MM.1S (cell line): ENCODE measurements at regions not wholly inside any gene's neighbourhood (a gene's known extent, or its start where the extent isn't known, plus 50 kb on each side); places are given as distances from the start of the nearest gene placed in this dataset.

Experiments
- DNase-seq: peaks from one replicate; pipeline ENCODE4 v3.0.0-alpha.2; 2015
- H2AFZ ChIP-seq: fragments of 300-600 bp; sonication (generic); 2 replicates; pipeline ENCODE4 v1.6.0; 2016; ENCODE audit warnings: antibody characterized with exemption, low read length
- H3F3A ChIP-seq: fragments of 300-600 bp; sonication (generic); 2 replicates; pipeline ENCODE4 v1.6.1; 2016; ENCODE audit warnings: mild to moderate bottlenecking, antibody characterized with exemption, low read length, moderate library complexity, mixed read lengths; ENCODE audit not compliant: insufficient read depth
- H3K27ac ChIP-seq: fragments of 300-600 bp; sonication (generic); 2 replicates; pipeline ENCODE4 v1.5.1; 2016; ENCODE audit warnings: mild to moderate bottlenecking, low read length
- H3K27me3 ChIP-seq: fragments of 300-600 bp; sonication (generic); replicated peaks from 2 replicates; pipeline ENCODE4 v1.6.0; 2016; ENCODE audit warnings: low read length; ENCODE audit not compliant: insufficient read depth
- H3K36me3 ChIP-seq: fragments of 300-600 bp; sonication (generic); replicated peaks from 2 replicates; pipeline ENCODE4 v1.6.1; 2016; ENCODE audit warnings: mild to moderate bottlenecking, low read length, mixed read lengths; ENCODE audit not compliant: insufficient read depth
- H3K4me1 ChIP-seq: fragments of 300-600 bp; sonication (generic); 2 replicates; pipeline ENCODE4 v1.6.1; 2016; ENCODE audit warnings: low read length, mixed read lengths
- H3K4me2 ChIP-seq: fragments of 300-600 bp; sonication (generic); 2 replicates; pipeline ENCODE4 v1.6.0; 2016; ENCODE audit warnings: low read depth, low read length
- H3K4me3 ChIP-seq: fragments of 300-600 bp; sonication (generic); 2 replicates; pipeline ENCODE4 v1.5.1; 2016; ENCODE audit warnings: low read length, mixed read lengths
- H3K79me2 ChIP-seq: fragments of 300-600 bp; sonication (generic); 2 replicates; pipeline ENCODE4 v1.6.1; 2016; ENCODE audit warnings: mixed run types, low read length, mixed read lengths
- H3K9ac ChIP-seq: fragments of 300-600 bp; sonication (generic); 2 replicates; pipeline ENCODE4 v1.6.1; 2016; ENCODE audit warnings: low read length, mixed read lengths
- H3K9me2 ChIP-seq: fragments of 300-600 bp; sonication (generic); replicated peaks from 2 replicates; pipeline ENCODE4 v1.6.1; 2016; ENCODE audit warnings: mild to moderate bottlenecking, low read length, mixed read lengths; ENCODE audit not compliant: insufficient read depth
- H3K9me3 ChIP-seq: fragments of 300-600 bp; sonication (generic); replicated peaks from 2 replicates; pipeline ENCODE4 v1.6.1; 2016; ENCODE audit warnings: mild to moderate bottlenecking, low read length, mixed read lengths; ENCODE audit not compliant: insufficient read depth
- H4K20me1 ChIP-seq: fragments of 300-600 bp; sonication (generic); 2 replicates; pipeline ENCODE4 v1.6.1; 2016; ENCODE audit warnings: mild to moderate bottlenecking, low read length, moderate library complexity, mixed read lengths; ENCODE audit not compliant: insufficient read depth
- EZH2 ChIP-seq: fragments of 300-600 bp; sonication (generic); optimal IDR thresholded peaks from 2 replicates; pipeline ENCODE3; 2017; ENCODE audit warnings: low read depth, mild to moderate bottlenecking, antibody characterized with exemption, low read length, mixed read lengths
- EZH2phosphoT487 ChIP-seq: fragments of 300-600 bp; sonication (generic); IDR thresholded peaks from 2 replicates; pipeline ENCODE4 v1.6.1; 2018; ENCODE audit warnings: antibody characterized with exemption, low read length
- TF ChIP-seq, protein P1 (sequence below): fragments of 300-600 bp; sonication (generic); IDR thresholded peaks from 2 replicates; pipeline ENCODE4 v1.5.1; 2016; ENCODE audit warnings: antibody characterized with exemption, low read length, mixed read lengths

DNA sequence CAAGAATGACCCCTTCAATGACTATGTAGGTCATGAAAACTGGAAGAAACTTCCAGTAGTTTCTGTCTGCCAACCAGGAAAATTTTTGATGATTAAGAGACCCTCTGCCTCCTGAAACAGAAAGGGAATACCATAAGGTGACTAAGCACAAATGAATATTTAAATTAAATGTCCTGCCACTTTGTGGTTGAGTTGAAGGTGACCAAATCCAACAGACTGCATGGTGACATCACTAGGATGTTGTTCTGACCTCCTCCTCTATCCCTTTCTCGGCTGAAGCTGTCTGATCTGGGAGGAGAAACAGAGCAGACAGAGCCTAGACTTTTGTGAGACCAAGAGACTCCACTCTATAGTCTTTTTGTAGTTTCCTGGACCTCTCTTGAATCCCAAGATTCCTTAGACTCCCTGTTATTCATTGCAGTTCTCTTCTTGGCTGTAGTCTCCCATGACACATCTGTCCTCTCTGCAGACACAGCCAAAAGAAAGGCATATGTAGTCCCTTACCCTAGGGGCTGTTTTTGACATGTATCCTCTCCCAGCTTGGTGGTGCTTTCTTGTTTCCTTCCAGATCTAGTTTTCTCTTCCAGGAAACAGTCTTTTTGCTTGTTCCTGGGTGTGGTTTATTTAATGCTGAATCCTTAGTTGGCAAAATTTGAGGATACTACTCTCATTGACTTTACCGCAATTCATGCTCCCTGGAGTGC lies 55.2 kb upstream of the UBE3A start:
- Histone ChIP-seq H2AFZ (no peak overlapping the region), H3K4me3 (no peak overlapping the region)

DNA sequence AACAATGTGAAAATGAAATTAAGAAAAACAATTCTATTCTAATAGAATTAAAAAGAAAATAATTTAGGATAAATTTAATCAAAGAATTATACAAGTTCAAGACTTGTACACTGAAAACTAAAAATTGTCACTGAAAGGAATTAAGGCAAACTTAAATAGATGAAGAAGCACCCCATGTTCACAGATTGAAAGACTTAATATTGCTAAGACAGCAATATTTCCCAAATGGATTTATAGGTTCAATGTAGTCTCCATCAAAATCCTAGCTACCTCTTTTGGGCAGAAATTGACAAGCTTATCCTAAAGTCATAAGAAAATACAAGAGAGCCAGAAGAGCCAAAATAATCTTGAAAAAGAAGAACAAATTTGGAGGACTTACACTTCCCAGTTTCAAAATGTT lies 53.5 kb upstream of the UBE3A start:
- Histone ChIP-seq H3K4me2 (no peak overlapping the region), H4K20me1 (no peaks in the 10 kb centered on the region), H3K4me1 (no peaks in the 10 kb centered on the region), H3K9ac (no peak overlapping the region), H3K27ac (no peak overlapping the region), H3K9me2 (no peaks in the 10 kb centered on the region), H2AFZ (no peak overlapping the region), H3F3A (no peaks in the 10 kb centered on the region), H3K27me3 (no peaks in the 10 kb centered on the region), H3K79me2 (no peaks in the 10 kb centered on the region), H3K9me3 (no peaks in the 10 kb centered on the region), H3K4me3 (no peak overlapping the region), H3K36me3 (no peaks in the 10 kb centered on the region)
- TF ChIP-seq EZH2 (no peak), EZH2phosphoT487 (no peak)
- TF ChIP-seq, protein P1, sequence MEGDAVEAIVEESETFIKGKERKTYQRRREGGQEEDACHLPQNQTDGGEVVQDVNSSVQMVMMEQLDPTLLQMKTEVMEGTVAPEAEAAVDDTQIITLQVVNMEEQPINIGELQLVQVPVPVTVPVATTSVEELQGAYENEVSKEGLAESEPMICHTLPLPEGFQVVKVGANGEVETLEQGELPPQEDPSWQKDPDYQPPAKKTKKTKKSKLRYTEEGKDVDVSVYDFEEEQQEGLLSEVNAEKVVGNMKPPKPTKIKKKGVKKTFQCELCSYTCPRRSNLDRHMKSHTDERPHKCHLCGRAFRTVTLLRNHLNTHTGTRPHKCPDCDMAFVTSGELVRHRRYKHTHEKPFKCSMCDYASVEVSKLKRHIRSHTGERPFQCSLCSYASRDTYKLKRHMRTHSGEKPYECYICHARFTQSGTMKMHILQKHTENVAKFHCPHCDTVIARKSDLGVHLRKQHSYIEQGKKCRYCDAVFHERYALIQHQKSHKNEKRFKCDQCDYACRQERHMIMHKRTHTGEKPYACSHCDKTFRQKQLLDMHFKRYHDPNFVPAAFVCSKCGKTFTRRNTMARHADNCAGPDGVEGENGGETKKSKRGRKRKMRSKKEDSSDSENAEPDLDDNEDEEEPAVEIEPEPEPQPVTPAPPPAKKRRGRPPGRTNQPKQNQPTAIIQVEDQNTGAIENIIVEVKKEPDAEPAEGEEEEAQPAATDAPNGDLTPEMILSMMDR = no peak
- DNase-seq = no peak

More for the DNA sequence above, 55.2 kb upstream of the UBE3A start:
- Histone ChIP-seq H3K9me3 (no peaks in the 10 kb centered on the region), H3K36me3 (no peaks in the 10 kb centered on the region), H4K20me1 (no peaks in the 10 kb centered on the region), H3K27ac (no peak overlapping the region), H3K27me3 (no peaks in the 10 kb centered on the region), H3K79me2 (no peaks in the 10 kb centered on the region), H3K4me2 (no peak overlapping the region), H3F3A (no peaks in the 10 kb centered on the region), H3K9ac (no peak overlapping the region), H3K4me1 (no peaks in the 10 kb centered on the region), H3K9me2 (no peaks in the 10 kb centered on the region)
- TF ChIP-seq, protein P1 = no peak
- TF ChIP-seq EZH2phosphoT487 (no peak), EZH2 (no peak)
- no peak for DNase-seq
